A673 (cell line): ENCODE measurements at regions not wholly inside any gene's neighbourhood (a gene's known extent, or its start where the extent isn't known, plus 50 kb on each side); places are given as distances from the start of the nearest gene placed in this dataset.
"Not testable (repeated sequence)": the region's sequence is repeated elsewhere in the genome, so short reads cannot be mapped to it uniquely, and the experiment has no call there.

Source experiments
- EZH2 ChIP-seq: fragments of 200-600 bp; sonication (generic); IDR thresholded peaks from 2 replicates; pipeline ENCODE4 v1.6.1; 2017; ENCODE audit warnings: borderline replicate concordance, low read depth, mild to moderate bottlenecking, mixed read lengths, antibody characterized with exemption, low read length; ENCODE audit not compliant: poor library complexity, severe bottlenecking
- TF ChIP-seq, protein P1 (sequence below): fragments of 300-800, 200-600 bp; sonication (generic); conservative IDR thresholded peaks from 2 replicates; pipeline ENCODE4 v1.5.1; 2017; ENCODE audit warnings: low read depth, mild to moderate bottlenecking, antibody characterized with exemption, low read length, moderate library complexity, mixed read lengths

DNA sequence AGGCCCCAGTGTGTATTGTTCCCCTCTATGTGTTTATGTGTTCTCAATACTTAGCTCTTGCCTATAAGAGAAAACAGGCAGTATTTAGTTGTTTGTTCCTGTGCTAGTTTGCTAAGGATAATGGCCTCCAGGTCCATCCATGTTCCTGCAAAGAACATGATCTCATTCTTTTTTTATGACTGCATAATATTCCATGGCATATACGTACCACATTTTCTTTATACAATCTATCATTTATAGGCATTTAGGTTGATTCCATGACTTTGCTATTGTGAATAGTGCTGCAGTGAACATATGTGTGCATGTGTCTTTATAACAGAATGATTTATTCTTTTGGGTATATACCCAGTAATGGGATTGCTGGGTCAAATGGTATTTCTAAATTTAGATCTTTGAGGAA is 301.6 kb downstream of the PTGER3 start:
- TF ChIP-seq, protein P1, sequence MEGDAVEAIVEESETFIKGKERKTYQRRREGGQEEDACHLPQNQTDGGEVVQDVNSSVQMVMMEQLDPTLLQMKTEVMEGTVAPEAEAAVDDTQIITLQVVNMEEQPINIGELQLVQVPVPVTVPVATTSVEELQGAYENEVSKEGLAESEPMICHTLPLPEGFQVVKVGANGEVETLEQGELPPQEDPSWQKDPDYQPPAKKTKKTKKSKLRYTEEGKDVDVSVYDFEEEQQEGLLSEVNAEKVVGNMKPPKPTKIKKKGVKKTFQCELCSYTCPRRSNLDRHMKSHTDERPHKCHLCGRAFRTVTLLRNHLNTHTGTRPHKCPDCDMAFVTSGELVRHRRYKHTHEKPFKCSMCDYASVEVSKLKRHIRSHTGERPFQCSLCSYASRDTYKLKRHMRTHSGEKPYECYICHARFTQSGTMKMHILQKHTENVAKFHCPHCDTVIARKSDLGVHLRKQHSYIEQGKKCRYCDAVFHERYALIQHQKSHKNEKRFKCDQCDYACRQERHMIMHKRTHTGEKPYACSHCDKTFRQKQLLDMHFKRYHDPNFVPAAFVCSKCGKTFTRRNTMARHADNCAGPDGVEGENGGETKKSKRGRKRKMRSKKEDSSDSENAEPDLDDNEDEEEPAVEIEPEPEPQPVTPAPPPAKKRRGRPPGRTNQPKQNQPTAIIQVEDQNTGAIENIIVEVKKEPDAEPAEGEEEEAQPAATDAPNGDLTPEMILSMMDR, result not testable (repeated sequence)
- TF ChIP-seq EZH2, result not testable (repeated sequence)
